WTC11 (cell line): ENCODE measurements at regions not wholly inside any gene's neighbourhood (a gene's known extent, or its start where the extent isn't known, plus 50 kb on each side); places are given as distances from the start of the nearest gene placed in this dataset.

Source experiments
- ATAC-seq: fragments of 200-7000 bp; cut with Tn5 transposase; 2 replicates; pipeline ENCODE4 v1.10.0; 2021; ENCODE audit warnings: mild to moderate bottlenecking, moderate library complexity
- CTCF ChIA-PET: fragments of 300-600 bp; sonication (Branson Sonifier 250); formaldehyde crosslinking; loops from one replicate; lab custom pipeline; 2021; ENCODE audit warnings: antibody characterized with exemption; lab: Charles Lee
- POLR2A ChIA-PET: fragments of 350-600 bp; sonication (Branson Sonifier 250); formaldehyde crosslinking; loops from one replicate; lab custom pipeline; 2021; ENCODE audit warnings: antibody characterized with exemption; lab: Charles Lee
- DNase-seq: peaks from one replicate; pipeline ENCODE4 v3.0.0; 2021; ENCODE audit warnings: low spot score
- H3K27ac Mint-ChIP-seq: 2 replicates; pipeline ENCODE4 v1.8.0; 2021; ENCODE audit warnings: mixed read lengths
- H3K27me3 Mint-ChIP-seq: 2 replicates; pipeline ENCODE4 v1.8.0; 2021; ENCODE audit warnings: low read depth, mild to moderate bottlenecking, moderate library complexity, mixed read lengths
- H3K36me3 Mint-ChIP-seq: 2 replicates; pipeline ENCODE4 v1.8.0; 2021; ENCODE audit warnings: mixed read lengths
- H3K4me1 Mint-ChIP-seq: 2 replicates; pipeline ENCODE4 v1.8.0; 2022; ENCODE audit warnings: mixed read lengths
- H3K4me3 Mint-ChIP-seq: 2 replicates; pipeline ENCODE4 v1.8.0; 2021; ENCODE audit warnings: mild to moderate bottlenecking, moderate library complexity, mixed read lengths
- H3K9me3 Mint-ChIP-seq: 2 replicates; pipeline ENCODE4 v1.8.0; 2021; ENCODE audit warnings: mixed read lengths
- FOXK1 ChIP-seq: sonication (generic); formaldehyde crosslinking; IDR thresholded peaks from 2 replicates; pipeline ENCODE4 v1.8.0; 2022; ENCODE audit warnings: mild to moderate bottlenecking, moderate library complexity, missing genetic modification reagents
- GABPB1 ChIP-seq: sonication (generic); formaldehyde crosslinking; IDR thresholded peaks from 2 replicates; pipeline ENCODE4 v1.8.1; 2023; ENCODE audit warnings: mild to moderate bottlenecking, missing genetic modification reagents
- NR1H2 ChIP-seq: sonication (generic); formaldehyde crosslinking; IDR thresholded peaks from 2 replicates; pipeline ENCODE4 v1.9.0; 2021; ENCODE audit warnings: mild to moderate bottlenecking, moderate library complexity, missing genetic modification reagents
- NR3C1 ChIP-seq: sonication (generic); formaldehyde crosslinking; conservative IDR thresholded peaks from 2 replicates; pipeline ENCODE4 v1.8.1; 2023; ENCODE audit warnings: low read depth, mild to moderate bottlenecking, missing genetic modification reagents
- OVOL2 ChIP-seq: fragments of 250-450 bp; sonication (Bioruptor Pico); IDR thresholded peaks from 2 replicates; pipeline ENCODE4 v1.9.0; 2021; ENCODE audit warnings: mild to moderate bottlenecking, borderline replicate concordance
- TEAD4 ChIP-seq: sonication (generic); formaldehyde crosslinking; IDR thresholded peaks from 2 replicates; pipeline ENCODE4 v1.8.0; 2022; ENCODE audit warnings: mild to moderate bottlenecking, missing genetic modification reagents
- ZNF121 ChIP-seq: sonication (generic); formaldehyde crosslinking; IDR thresholded peaks from 2 replicates; pipeline ENCODE4 v1.8.0; 2023; ENCODE audit warnings: missing genetic modification reagents
- ZNF219 ChIP-seq: sonication (generic); formaldehyde crosslinking; IDR thresholded peaks from 2 replicates; pipeline ENCODE4 v1.8.0; 2023; ENCODE audit warnings: missing genetic modification reagents, mild to moderate bottlenecking, borderline replicate concordance
- ZNF423 ChIP-seq: fragments of 250-450 bp; sonication (Bioruptor Pico); IDR thresholded peaks from 2 replicates; pipeline ENCODE4 v2.1.2; 2022; ENCODE audit warnings: mild to moderate bottlenecking, moderate library complexity
- TF ChIP-seq, protein P1 (sequence below): fragments of 250-450 bp; sonication (Bioruptor Pico); IDR thresholded peaks from 2 replicates; pipeline ENCODE4 v1.9.0; 2021; ENCODE audit warnings: mild to moderate bottlenecking, borderline replicate concordance
- TF ChIP-seq, protein P2 (sequence below): fragments of 250-450 bp; sonication (Bioruptor Pico); IDR thresholded peaks from 2 replicates; pipeline ENCODE4 v1.9.0; 2021; ENCODE audit warnings: mild to moderate bottlenecking
- TF ChIP-seq, protein P3 (sequence below): sonication (generic); formaldehyde crosslinking; IDR thresholded peaks from 2 replicates; pipeline ENCODE4 v1.8.0; 2023; ENCODE audit warnings: mild to moderate bottlenecking, missing genetic modification reagents
- TF ChIP-seq, protein P4 (sequence below): sonication (generic); formaldehyde crosslinking; IDR thresholded peaks from 2 replicates; pipeline ENCODE4 v1.8.0; 2022; ENCODE audit warnings: missing genetic modification reagents
- TF ChIP-seq, protein P5 (sequence below): fragments of 250-450 bp; sonication (Bioruptor Pico); IDR thresholded peaks from 2 replicates; pipeline ENCODE4 v1.9.0; 2021; ENCODE audit warnings: mild to moderate bottlenecking
- TF ChIP-seq, protein P6 (sequence below): sonication (generic); formaldehyde crosslinking; conservative IDR thresholded peaks from 2 replicates; pipeline ENCODE4 v1.8.1; 2023; ENCODE audit warnings: mild to moderate bottlenecking, low read depth, missing genetic modification reagents, moderate library complexity
- TF ChIP-seq, protein P7 (sequence below): sonication (generic); formaldehyde crosslinking; IDR thresholded peaks from 2 replicates; pipeline ENCODE4 v1.8.1; 2022; ENCODE audit warnings: mild to moderate bottlenecking, missing genetic modification reagents, moderate library complexity, borderline replicate concordance

DNA sequence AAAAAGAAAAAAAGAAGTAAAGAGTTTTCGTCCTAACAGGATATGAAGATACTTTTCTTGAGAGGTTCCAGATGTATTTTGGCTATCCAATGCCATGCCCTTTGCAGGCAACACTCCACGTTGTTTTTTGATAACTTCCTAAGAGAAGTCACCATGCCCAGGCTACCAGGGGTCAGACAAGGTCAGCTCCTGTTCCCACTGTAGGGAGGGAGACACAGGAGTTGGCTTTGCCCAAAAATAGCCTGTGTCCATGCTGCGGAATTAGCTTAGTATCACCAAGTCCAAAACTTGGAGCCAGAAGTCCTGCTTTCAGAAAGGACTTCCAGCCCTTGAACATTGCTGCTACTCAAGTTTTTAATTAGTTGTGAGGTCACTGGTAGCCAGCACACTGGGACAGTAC lies 62.1 kb upstream of the NRIP1 start (continued):
- TF ChIP-seq, protein P1, sequence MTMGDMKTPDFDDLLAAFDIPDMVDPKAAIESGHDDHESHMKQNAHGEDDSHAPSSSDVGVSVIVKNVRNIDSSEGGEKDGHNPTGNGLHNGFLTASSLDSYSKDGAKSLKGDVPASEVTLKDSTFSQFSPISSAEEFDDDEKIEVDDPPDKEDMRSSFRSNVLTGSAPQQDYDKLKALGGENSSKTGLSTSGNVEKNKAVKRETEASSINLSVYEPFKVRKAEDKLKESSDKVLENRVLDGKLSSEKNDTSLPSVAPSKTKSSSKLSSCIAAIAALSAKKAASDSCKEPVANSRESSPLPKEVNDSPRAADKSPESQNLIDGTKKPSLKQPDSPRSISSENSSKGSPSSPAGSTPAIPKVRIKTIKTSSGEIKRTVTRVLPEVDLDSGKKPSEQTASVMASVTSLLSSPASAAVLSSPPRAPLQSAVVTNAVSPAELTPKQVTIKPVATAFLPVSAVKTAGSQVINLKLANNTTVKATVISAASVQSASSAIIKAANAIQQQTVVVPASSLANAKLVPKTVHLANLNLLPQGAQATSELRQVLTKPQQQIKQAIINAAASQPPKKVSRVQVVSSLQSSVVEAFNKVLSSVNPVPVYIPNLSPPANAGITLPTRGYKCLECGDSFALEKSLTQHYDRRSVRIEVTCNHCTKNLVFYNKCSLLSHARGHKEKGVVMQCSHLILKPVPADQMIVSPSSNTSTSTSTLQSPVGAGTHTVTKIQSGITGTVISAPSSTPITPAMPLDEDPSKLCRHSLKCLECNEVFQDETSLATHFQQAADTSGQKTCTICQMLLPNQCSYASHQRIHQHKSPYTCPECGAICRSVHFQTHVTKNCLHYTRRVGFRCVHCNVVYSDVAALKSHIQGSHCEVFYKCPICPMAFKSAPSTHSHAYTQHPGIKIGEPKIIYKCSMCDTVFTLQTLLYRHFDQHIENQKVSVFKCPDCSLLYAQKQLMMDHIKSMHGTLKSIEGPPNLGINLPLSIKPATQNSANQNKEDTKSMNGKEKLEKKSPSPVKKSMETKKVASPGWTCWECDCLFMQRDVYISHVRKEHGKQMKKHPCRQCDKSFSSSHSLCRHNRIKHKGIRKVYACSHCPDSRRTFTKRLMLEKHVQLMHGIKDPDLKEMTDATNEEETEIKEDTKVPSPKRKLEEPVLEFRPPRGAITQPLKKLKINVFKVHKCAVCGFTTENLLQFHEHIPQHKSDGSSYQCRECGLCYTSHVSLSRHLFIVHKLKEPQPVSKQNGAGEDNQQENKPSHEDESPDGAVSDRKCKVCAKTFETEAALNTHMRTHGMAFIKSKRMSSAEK (CRISPR knock-in tag), result no peak
- TF ChIP-seq ZNF121 (CRISPR knock-in tag), result no peak
- TF ChIP-seq, all 79 proteins: peak for 0

DNA sequence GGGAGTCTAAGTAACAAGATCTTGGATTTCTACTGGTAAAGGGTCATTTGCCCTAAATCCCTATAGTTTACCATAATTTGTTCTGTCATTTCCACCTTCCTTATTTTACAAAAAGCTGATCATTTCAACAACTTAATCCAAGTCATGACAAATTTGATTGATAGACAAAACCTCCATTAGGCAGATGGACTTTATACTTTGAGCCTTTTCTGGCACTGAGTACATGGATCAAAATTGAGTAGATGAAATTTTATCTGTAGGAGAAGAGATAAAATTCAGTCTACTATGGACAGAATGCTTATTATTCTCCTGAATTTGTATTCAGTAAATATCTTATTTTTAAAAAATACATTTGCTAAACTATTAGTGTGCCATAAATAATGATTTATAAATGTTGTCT lies 62.6 kb upstream of the NRIP1 start:
- H3K27me3 Mint-ChIP-seq, result no peaks in the 10 kb centered on the region
- no peak for DNase-seq
- no peak for ATAC-seq
- CTCF ChIA-PET, result no interaction called here
- H3K4me1 Mint-ChIP-seq, result peaks cover 14% of the 10 kb centered on the region
- no peak overlapping the region for H3K4me3 Mint-ChIP-seq
- POLR2A ChIA-PET, result no interaction called here
- H3K36me3 Mint-ChIP-seq, result no peaks in the 10 kb centered on the region
- H3K27ac Mint-ChIP-seq, result no peak overlapping the region
- H3K9me3 Mint-ChIP-seq, result peaks cover 3% of the 10 kb centered on the region; the same call in 1 of the 2 replicates
- TF ChIP-seq, protein P2, sequence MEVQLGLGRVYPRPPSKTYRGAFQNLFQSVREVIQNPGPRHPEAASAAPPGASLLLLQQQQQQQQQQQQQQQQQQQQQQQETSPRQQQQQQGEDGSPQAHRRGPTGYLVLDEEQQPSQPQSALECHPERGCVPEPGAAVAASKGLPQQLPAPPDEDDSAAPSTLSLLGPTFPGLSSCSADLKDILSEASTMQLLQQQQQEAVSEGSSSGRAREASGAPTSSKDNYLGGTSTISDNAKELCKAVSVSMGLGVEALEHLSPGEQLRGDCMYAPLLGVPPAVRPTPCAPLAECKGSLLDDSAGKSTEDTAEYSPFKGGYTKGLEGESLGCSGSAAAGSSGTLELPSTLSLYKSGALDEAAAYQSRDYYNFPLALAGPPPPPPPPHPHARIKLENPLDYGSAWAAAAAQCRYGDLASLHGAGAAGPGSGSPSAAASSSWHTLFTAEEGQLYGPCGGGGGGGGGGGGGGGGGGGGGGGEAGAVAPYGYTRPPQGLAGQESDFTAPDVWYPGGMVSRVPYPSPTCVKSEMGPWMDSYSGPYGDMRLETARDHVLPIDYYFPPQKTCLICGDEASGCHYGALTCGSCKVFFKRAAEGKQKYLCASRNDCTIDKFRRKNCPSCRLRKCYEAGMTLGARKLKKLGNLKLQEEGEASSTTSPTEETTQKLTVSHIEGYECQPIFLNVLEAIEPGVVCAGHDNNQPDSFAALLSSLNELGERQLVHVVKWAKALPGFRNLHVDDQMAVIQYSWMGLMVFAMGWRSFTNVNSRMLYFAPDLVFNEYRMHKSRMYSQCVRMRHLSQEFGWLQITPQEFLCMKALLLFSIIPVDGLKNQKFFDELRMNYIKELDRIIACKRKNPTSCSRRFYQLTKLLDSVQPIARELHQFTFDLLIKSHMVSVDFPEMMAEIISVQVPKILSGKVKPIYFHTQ, result no peak
- TF ChIP-seq, protein P3, sequence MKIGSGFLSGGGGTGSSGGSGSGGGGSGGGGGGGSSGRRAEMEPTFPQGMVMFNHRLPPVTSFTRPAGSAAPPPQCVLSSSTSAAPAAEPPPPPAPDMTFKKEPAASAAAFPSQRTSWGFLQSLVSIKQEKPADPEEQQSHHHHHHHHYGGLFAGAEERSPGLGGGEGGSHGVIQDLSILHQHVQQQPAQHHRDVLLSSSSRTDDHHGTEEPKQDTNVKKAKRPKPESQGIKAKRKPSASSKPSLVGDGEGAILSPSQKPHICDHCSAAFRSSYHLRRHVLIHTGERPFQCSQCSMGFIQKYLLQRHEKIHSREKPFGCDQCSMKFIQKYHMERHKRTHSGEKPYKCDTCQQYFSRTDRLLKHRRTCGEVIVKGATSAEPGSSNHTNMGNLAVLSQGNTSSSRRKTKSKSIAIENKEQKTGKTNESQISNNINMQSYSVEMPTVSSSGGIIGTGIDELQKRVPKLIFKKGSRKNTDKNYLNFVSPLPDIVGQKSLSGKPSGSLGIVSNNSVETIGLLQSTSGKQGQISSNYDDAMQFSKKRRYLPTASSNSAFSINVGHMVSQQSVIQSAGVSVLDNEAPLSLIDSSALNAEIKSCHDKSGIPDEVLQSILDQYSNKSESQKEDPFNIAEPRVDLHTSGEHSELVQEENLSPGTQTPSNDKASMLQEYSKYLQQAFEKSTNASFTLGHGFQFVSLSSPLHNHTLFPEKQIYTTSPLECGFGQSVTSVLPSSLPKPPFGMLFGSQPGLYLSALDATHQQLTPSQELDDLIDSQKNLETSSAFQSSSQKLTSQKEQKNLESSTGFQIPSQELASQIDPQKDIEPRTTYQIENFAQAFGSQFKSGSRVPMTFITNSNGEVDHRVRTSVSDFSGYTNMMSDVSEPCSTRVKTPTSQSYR (CRISPR knock-in tag), result no peak
- TF ChIP-seq NR1H2 (CRISPR knock-in tag), result no peak
- no peak for TF ChIP-seq ZNF219 (CRISPR knock-in tag)
- TF ChIP-seq TEAD4, result no peak
- TF ChIP-seq GABPB1 (CRISPR knock-in tag), result no peak
- TF ChIP-seq, protein P4, sequence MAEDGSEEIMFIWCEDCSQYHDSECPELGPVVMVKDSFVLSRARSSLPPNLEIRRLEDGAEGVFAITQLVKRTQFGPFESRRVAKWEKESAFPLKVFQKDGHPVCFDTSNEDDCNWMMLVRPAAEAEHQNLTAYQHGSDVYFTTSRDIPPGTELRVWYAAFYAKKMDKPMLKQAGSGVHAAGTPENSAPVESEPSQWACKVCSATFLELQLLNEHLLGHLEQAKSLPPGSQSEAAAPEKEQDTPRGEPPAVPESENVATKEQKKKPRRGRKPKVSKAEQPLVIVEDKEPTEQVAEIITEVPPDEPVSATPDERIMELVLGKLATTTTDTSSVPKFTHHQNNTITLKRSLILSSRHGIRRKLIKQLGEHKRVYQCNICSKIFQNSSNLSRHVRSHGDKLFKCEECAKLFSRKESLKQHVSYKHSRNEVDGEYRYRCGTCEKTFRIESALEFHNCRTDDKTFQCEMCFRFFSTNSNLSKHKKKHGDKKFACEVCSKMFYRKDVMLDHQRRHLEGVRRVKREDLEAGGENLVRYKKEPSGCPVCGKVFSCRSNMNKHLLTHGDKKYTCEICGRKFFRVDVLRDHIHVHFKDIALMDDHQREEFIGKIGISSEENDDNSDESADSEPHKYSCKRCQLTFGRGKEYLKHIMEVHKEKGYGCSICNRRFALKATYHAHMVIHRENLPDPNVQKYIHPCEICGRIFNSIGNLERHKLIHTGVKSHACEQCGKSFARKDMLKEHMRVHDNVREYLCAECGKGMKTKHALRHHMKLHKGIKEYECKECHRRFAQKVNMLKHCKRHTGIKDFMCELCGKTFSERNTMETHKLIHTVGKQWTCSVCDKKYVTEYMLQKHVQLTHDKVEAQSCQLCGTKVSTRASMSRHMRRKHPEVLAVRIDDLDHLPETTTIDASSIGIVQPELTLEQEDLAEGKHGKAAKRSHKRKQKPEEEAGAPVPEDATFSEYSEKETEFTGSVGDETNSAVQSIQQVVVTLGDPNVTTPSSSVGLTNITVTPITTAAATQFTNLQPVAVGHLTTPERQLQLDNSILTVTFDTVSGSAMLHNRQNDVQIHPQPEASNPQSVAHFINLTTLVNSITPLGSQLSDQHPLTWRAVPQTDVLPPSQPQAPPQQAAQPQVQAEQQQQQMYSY, result no peak
- TF ChIP-seq, protein P5, sequence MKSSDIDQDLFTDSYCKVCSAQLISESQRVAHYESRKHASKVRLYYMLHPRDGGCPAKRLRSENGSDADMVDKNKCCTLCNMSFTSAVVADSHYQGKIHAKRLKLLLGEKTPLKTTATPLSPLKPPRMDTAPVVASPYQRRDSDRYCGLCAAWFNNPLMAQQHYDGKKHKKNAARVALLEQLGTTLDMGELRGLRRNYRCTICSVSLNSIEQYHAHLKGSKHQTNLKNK, result no peak
- no peak for TF ChIP-seq OVOL2 (CRISPR knock-in tag)
- no peak for TF ChIP-seq FOXK1
- TF ChIP-seq, protein P6, sequence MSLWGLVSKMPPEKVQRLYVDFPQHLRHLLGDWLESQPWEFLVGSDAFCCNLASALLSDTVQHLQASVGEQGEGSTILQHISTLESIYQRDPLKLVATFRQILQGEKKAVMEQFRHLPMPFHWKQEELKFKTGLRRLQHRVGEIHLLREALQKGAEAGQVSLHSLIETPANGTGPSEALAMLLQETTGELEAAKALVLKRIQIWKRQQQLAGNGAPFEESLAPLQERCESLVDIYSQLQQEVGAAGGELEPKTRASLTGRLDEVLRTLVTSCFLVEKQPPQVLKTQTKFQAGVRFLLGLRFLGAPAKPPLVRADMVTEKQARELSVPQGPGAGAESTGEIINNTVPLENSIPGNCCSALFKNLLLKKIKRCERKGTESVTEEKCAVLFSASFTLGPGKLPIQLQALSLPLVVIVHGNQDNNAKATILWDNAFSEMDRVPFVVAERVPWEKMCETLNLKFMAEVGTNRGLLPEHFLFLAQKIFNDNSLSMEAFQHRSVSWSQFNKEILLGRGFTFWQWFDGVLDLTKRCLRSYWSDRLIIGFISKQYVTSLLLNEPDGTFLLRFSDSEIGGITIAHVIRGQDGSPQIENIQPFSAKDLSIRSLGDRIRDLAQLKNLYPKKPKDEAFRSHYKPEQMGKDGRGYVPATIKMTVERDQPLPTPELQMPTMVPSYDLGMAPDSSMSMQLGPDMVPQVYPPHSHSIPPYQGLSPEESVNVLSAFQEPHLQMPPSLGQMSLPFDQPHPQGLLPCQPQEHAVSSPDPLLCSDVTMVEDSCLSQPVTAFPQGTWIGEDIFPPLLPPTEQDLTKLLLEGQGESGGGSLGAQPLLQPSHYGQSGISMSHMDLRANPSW, result no peak
- no peak for TF ChIP-seq ZNF423 (CRISPR knock-in tag)
- no peak for TF ChIP-seq NR3C1 (CRISPR knock-in tag)
- TF ChIP-seq, protein P7, sequence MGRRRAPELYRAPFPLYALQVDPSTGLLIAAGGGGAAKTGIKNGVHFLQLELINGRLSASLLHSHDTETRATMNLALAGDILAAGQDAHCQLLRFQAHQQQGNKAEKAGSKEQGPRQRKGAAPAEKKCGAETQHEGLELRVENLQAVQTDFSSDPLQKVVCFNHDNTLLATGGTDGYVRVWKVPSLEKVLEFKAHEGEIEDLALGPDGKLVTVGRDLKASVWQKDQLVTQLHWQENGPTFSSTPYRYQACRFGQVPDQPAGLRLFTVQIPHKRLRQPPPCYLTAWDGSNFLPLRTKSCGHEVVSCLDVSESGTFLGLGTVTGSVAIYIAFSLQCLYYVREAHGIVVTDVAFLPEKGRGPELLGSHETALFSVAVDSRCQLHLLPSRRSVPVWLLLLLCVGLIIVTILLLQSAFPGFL (CRISPR knock-in tag), result no peak
